ENCODE measurements at regions not wholly inside any gene's neighbourhood (a gene's known extent, or its start where the extent isn't known, plus 50 kb on each side); places are given as distances from the start of the nearest gene placed in this dataset.

DNA sequence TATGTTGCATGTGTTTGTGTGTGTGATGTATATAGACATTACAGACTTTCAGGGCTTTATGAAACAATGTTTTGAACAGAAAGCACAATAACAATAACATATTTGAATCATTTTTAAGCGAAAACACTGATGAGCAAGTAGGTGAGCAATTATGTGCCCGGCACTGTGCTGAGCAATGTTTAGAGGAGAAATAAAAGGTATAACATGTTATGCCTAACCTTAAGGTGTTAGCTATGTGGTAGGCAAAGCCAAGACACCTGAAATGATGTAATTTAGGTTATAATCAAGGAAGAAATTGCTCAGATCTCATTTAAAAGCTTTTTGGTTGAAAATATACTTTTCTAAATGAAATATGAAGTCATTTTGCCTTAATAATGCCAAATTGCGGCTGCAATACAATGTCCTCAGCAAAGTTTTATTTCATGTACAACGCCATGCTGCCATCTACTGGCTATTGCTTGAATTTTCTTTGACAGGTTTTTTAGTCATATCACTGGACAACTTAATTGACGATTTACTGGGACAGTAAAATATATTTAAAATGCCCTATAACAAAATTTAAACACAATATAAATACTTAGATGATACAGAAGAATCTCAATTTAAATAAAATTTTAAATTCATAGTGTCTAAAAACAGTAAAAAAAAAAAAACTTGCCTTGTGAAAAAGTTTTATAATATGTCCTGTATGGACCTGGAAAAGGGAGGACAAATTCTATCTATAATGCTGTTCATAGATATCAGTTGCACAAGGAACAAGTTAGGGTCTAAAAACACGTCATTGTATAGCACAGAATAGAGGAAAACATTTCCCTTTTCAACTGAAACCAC lies 131.1 kb upstream of the CDK1 start:
- TF ChIP-seq RAD21 (IDR thresholded peaks at IDR 0.05; ENCODE audit: low read depth) (peak; percentile 87), CREB1 (IDR thresholded peaks at IDR 0.05; ENCODE audit: low read depth) (no peak)

DNA sequence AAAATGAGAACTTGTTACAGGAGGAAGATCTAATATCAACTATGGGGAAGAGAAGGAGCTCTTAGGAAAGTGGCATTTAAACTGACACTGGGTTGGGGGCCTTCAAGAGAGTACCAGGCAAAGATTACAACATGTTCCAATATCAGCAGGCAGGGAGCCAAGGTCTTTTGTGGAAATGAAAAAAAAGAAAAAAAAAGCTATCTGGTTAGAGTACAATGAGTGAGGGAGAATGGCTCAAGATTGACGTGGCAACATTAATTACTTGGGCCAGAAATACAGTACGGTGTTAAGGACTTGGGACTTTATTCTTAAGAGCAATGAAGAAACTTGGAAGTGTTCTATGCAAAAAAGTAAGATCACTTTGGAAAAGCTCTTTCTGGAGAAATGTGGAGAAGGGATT lies 132.3 kb upstream of the CDK1 start:
- TF ChIP-seq TEAD4 (IDR thresholded peaks at IDR 0.05) (no peak), TCF12 (IDR thresholded peaks at IDR 0.05; ENCODE audit: low read depth) (no peak), EGR1 (IDR thresholded peaks at IDR 0.05) (no peak)

DNA sequence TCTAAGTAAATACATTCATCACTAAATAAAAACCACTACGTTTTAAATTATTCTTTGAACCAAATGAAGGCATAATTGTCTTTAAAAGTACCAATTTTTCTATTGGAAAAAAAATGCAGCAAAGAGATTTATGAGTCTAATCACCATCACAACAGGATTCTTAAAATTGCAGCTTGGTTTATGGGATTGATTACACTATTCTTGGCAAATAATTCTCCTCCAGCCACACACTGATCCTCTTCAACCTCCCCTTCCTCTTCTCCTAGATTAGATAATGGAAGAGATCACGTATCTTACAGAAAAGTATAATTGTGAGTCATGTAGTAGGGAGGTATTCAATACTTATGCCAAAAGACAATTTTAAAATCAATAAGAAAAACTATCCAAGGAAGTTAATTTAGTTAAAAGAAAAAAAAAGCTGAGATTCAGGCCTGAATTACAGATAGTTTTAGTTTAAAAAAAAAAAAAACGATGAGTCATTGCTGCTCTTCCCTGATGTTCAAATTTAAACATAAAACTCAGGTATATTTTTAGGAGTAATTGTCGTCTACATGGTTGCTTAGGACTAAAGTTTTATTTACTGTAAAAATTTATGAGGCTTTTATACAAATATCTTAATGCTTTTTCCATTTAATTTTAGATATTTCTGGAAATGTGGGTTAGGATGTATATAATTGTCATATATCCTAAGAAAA lies 133.7 kb upstream of the CDK1 start:
- TF ChIP-seq TEAD4 (IDR thresholded peaks at IDR 0.05) (no peak), EGR1 (IDR thresholded peaks at IDR 0.05) (no peak)

DNA sequence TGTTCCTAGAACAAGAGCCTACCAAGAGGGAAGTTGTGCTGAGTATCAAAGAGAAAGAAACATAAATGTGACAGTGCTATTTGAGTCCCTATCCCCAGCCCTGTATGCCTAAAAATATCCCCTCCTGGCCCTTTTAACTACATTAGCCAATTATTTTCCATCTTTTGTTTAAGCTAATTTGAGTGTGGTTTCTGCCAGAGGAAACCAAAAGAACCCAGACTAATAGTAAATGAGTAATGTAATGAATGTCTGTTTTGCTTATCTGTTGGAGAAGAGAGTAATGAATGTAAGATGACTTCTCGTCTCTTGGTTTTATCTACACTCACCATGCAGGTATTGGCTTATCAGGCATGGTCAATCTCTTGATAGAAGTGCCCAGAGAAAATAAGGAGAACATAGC lies 134.4 kb upstream of the CDK1 start:
- TF ChIP-seq TAF1 (IDR thresholded peaks at IDR 0.05; ENCODE audit: low read depth) = no peak
- no peak for TF ChIP-seq TEAD4 (IDR thresholded peaks at IDR 0.05)
- no peak for TF ChIP-seq FOXM1 (IDR thresholded peaks at IDR 0.05; ENCODE audit: borderline replicate concordance, low read depth)
- no peak for TF ChIP-seq CEBPB (IDR thresholded peaks at IDR 0.05)
- TF ChIP-seq EGR1 (IDR thresholded peaks at IDR 0.05) = no peak
- TF ChIP-seq YY1 (IDR thresholded peaks at IDR 0.05; ENCODE audit: low read depth) = no peak
- TF ChIP-seq TCF12 (IDR thresholded peaks at IDR 0.05; ENCODE audit: low read depth) = no peak
- TF ChIP-seq, protein P1, sequence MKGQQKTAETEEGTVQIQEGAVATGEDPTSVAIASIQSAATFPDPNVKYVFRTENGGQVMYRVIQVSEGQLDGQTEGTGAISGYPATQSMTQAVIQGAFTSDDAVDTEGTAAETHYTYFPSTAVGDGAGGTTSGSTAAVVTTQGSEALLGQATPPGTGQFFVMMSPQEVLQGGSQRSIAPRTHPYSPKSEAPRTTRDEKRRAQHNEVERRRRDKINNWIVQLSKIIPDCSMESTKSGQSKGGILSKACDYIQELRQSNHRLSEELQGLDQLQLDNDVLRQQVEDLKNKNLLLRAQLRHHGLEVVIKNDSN (IDR thresholded peaks at IDR 0.05) = no peak
- TF ChIP-seq, protein P2, sequence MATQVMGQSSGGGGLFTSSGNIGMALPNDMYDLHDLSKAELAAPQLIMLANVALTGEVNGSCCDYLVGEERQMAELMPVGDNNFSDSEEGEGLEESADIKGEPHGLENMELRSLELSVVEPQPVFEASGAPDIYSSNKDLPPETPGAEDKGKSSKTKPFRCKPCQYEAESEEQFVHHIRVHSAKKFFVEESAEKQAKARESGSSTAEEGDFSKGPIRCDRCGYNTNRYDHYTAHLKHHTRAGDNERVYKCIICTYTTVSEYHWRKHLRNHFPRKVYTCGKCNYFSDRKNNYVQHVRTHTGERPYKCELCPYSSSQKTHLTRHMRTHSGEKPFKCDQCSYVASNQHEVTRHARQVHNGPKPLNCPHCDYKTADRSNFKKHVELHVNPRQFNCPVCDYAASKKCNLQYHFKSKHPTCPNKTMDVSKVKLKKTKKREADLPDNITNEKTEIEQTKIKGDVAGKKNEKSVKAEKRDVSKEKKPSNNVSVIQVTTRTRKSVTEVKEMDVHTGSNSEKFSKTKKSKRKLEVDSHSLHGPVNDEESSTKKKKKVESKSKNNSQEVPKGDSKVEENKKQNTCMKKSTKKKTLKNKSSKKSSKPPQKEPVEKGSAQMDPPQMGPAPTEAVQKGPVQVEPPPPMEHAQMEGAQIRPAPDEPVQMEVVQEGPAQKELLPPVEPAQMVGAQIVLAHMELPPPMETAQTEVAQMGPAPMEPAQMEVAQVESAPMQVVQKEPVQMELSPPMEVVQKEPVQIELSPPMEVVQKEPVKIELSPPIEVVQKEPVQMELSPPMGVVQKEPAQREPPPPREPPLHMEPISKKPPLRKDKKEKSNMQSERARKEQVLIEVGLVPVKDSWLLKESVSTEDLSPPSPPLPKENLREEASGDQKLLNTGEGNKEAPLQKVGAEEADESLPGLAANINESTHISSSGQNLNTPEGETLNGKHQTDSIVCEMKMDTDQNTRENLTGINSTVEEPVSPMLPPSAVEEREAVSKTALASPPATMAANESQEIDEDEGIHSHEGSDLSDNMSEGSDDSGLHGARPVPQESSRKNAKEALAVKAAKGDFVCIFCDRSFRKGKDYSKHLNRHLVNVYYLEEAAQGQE (IDR thresholded peaks at IDR 0.05; ENCODE audit: low read depth) = no peak
- TF ChIP-seq, protein P3, sequence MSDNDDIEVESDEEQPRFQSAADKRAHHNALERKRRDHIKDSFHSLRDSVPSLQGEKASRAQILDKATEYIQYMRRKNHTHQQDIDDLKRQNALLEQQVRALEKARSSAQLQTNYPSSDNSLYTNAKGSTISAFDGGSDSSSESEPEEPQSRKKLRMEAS (IDR thresholded peaks at IDR 0.05) = no peak
- no peak for TF ChIP-seq RAD21 (IDR thresholded peaks at IDR 0.05; ENCODE audit: low read depth)
- no peak for TF ChIP-seq NFIC (IDR thresholded peaks at IDR 0.05)
- TF ChIP-seq CREB1 (IDR thresholded peaks at IDR 0.05; ENCODE audit: low read depth) = no peak
- no peak for TF ChIP-seq ZBTB7A (IDR thresholded peaks at IDR 0.05; ENCODE audit: low read depth)
- no peak for TF ChIP-seq EP300 (IDR thresholded peaks at IDR 0.05; ENCODE audit: borderline replicate concordance)

DNA sequence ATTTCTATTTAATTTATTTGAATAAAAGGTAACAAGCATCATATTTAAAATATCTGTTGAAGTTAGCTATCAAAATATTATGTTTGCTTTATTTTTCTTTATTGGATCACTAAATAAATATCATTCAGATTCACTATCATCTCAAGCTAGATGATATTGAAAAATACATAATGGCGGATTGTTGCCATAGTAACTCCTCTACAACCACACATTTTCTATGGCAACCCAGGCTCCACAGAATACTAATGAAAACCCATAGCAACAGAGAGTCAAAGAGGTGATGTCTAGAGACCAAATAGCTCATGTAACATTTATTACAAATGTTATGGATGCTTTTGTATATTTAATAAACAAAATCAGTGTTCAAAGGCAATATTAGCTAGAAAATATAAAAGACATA lies 148.9 kb upstream of the CDK1 start:
- TF ChIP-seq TCF12 (IDR thresholded peaks at IDR 0.05; ENCODE audit: low read depth) = no peak
- TF ChIP-seq NFIC (IDR thresholded peaks at IDR 0.05) = no peak
- no peak for TF ChIP-seq EP300 (IDR thresholded peaks at IDR 0.05; ENCODE audit: borderline replicate concordance)
- TF ChIP-seq EGR1 (IDR thresholded peaks at IDR 0.05) = no peak
- no peak for TF ChIP-seq RAD21 (IDR thresholded peaks at IDR 0.05; ENCODE audit: low read depth)
- TF ChIP-seq, protein P3 (IDR thresholded peaks at IDR 0.05) = no peak
- no peak for TF ChIP-seq CREB1 (IDR thresholded peaks at IDR 0.05; ENCODE audit: low read depth)
- no peak for TF ChIP-seq TEAD4 (IDR thresholded peaks at IDR 0.05)
- TF ChIP-seq, protein P2 (IDR thresholded peaks at IDR 0.05; ENCODE audit: low read depth) = no peak
- TF ChIP-seq TAF1 (IDR thresholded peaks at IDR 0.05; ENCODE audit: low read depth) = no peak

DNA sequence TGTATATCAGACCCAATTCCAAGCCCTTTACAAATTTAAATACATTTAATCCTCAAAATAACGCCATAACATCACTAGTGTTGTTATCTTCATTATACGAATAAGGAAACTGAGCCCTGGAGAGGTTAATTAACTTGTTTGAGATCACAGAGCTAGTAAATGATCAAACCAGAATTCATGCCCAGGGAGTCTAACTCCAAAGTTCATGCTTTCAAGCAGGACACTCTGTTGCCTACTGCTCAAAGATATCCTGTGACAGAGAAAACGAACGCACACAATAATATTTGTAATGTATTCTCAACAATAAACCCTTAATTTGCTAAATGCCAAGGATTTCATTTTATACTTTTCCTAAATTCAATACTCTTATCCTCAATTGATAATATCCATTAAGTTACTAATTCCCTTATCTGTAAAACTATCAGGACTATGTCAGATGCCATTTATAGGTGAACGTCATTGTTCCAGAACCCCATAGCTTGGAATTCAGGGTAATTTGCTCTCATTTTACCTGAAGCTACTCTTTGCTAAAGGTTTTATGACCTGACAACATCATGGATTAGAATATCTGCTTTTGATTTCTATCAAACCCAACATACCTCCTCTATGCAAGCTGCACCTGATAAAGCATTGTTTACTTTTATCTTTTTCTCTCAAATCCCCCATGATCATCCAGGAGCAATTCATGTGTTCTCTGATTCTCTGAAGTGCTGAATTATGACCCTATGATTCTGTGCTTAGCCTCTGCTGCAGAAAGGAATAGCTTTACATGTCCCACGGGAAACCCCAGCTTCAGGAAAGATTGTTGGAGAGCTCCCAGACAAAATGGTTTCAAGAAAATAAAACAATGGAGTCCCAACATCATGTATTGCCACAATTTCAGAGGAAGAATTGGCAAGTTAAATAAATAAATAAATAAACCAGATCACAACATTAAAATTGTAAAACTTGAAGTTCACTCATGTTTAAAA lies 150.2 kb upstream of the CDK1 start:
- no peak for TF ChIP-seq ZBTB7A (IDR thresholded peaks at IDR 0.05; ENCODE audit: low read depth)
- TF ChIP-seq, protein P2 (IDR thresholded peaks at IDR 0.05; ENCODE audit: low read depth) = peak; percentile 22; the same call in 1 of the 2 replicates
